KMS-11 (cell line): ENCODE measurements at regions not wholly inside any gene's neighbourhood (a gene's known extent, or its start where the extent isn't known, plus 50 kb on each side); places are given as distances from the start of the nearest gene placed in this dataset.
A peak's percentile ranks its signal among the peaks of the same experiment; 100 is the strongest.

Experiments used
- H2AFZ ChIP-seq: fragments of 200-600 bp; sonication (generic); 2 replicates; pipeline ENCODE4 v1.6.1; 2016; ENCODE audit warnings: antibody characterized with exemption, mixed run types, low read depth
- H3K27ac ChIP-seq: fragments of 200-600 bp; sonication (generic); 2 replicates; pipeline ENCODE4 v1.6.1; 2016; ENCODE audit warnings: mild to moderate bottlenecking, mixed run types
- H3K27me3 ChIP-seq: fragments of 200-600 bp; sonication (generic); 2 replicates; pipeline ENCODE4 v1.6.1; 2017; ENCODE audit warnings: mild to moderate bottlenecking, low read depth, mixed run types, moderate library complexity; ENCODE audit not compliant: insufficient read depth
- H3K36me3 ChIP-seq: fragments of 200-600 bp; sonication (generic); 2 replicates; pipeline ENCODE4 v1.6.1; 2017; ENCODE audit warnings: mild to moderate bottlenecking, mixed run types; ENCODE audit not compliant: insufficient read depth
- H3K4me1 ChIP-seq: fragments of 200-600 bp; sonication (generic); 2 replicates; pipeline ENCODE4 v1.6.1; 2016; ENCODE audit warnings: mild to moderate bottlenecking, low read depth, mixed run types; ENCODE audit not compliant: poor library complexity, severe bottlenecking
- H3K4me2 ChIP-seq: fragments of 200-600 bp; sonication (generic); 2 replicates; pipeline ENCODE4 v1.7.0; 2016; ENCODE audit warnings: mild to moderate bottlenecking, mixed run types
- H3K4me3 ChIP-seq: fragments of 200-600 bp; sonication (generic); IDR thresholded peaks from 2 replicates; pipeline ENCODE4 v1.6.1; 2017; ENCODE audit warnings: low read depth, low read length, mixed read lengths; ENCODE audit not compliant: insufficient read depth
- H3K79me2 ChIP-seq: fragments of 200-600 bp; sonication (generic); 2 replicates; pipeline ENCODE4 v1.6.1; 2016; ENCODE audit warnings: low read depth, mixed run types; ENCODE audit not compliant: insufficient read depth
- H3K9ac ChIP-seq: fragments of 200-600 bp; sonication (generic); 2 replicates; pipeline ENCODE4 v1.6.1; 2016; ENCODE audit warnings: mild to moderate bottlenecking, mixed run types
- H4K20me1 ChIP-seq: fragments of 200-600 bp; sonication (generic); 2 replicates; pipeline ENCODE4 v1.6.1; 2016; ENCODE audit warnings: mild to moderate bottlenecking, mixed run types; ENCODE audit not compliant: insufficient read depth
- TF ChIP-seq, protein P1 (sequence below): fragments of 200-600 bp; sonication (generic); conservative IDR thresholded peaks from 2 replicates; pipeline ENCODE4 v1.6.1; 2017; ENCODE audit warnings: low read depth, mild to moderate bottlenecking, antibody characterized with exemption, low read length, moderate library complexity, mixed read lengths

DNA sequence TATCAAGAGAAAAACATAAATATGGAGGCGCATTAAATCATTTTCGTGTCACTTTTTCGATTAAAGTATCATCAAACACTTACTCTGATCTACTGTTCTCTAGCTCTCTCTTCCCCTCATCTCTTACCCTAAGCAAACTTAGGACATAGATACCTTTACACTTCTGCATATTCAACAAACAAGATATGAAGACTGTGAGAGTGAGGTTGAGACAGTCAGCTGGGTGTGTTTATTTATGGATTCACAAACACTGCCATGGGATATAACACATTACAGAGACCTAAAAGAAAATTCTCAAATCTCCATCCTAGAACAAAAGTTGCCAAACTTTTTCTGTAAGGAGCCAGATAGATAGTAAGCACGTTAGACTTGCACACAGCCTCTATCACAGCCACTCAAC lies 85.2 kb upstream of the ZNF385D start:
- TF ChIP-seq, protein P1, sequence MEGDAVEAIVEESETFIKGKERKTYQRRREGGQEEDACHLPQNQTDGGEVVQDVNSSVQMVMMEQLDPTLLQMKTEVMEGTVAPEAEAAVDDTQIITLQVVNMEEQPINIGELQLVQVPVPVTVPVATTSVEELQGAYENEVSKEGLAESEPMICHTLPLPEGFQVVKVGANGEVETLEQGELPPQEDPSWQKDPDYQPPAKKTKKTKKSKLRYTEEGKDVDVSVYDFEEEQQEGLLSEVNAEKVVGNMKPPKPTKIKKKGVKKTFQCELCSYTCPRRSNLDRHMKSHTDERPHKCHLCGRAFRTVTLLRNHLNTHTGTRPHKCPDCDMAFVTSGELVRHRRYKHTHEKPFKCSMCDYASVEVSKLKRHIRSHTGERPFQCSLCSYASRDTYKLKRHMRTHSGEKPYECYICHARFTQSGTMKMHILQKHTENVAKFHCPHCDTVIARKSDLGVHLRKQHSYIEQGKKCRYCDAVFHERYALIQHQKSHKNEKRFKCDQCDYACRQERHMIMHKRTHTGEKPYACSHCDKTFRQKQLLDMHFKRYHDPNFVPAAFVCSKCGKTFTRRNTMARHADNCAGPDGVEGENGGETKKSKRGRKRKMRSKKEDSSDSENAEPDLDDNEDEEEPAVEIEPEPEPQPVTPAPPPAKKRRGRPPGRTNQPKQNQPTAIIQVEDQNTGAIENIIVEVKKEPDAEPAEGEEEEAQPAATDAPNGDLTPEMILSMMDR = no peak
- no peaks in the 10 kb centered on the region for H3K36me3 ChIP-seq

DNA sequence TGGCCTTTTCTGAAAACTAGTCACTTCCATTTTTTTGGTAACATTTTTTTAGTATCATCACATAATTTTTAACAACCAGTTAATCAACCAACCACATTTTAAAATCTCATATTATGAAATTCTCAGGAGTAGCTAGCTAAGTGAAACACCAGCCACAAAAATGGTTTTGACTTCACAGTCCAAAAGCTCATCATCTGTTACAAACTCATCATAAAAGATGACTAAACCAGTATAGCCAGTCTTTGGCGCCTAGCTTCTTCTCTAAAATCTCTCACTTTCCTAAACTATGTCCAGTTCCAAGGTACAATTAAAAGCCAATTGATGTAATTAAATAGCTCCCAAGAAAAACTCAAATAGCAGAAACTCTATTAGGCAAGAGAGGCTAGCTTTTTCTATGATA lies 88.2 kb upstream of the ZNF385D start:
- no peak overlapping the region for H3K4me2 ChIP-seq
- H3K79me2 ChIP-seq = no peaks in the 10 kb centered on the region
- H3K27ac ChIP-seq = no peak overlapping the region
- H3K9ac ChIP-seq = no peak overlapping the region
- TF ChIP-seq, protein P1 = no peak
- H3K36me3 ChIP-seq = no peaks in the 10 kb centered on the region
- H3K4me3 ChIP-seq = no peak overlapping the region
- H2AFZ ChIP-seq = no peak overlapping the region
- H4K20me1 ChIP-seq = no peaks in the 10 kb centered on the region
- H3K27me3 ChIP-seq = no peaks in the 10 kb centered on the region
- H3K4me1 ChIP-seq = no peaks in the 10 kb centered on the region

More for the DNA sequence above, 85.2 kb upstream of the ZNF385D start:
- no peak overlapping the region for H3K27ac ChIP-seq
- H3K4me3 ChIP-seq = no peak overlapping the region
- H3K9ac ChIP-seq = no peak overlapping the region
- no peak overlapping the region for H3K4me2 ChIP-seq
- no peaks in the 10 kb centered on the region for H3K4me1 ChIP-seq
- H3K79me2 ChIP-seq = no peaks in the 10 kb centered on the region
- H3K27me3 ChIP-seq = no peaks in the 10 kb centered on the region
- no peak overlapping the region for H2AFZ ChIP-seq
- H4K20me1 ChIP-seq = no peaks in the 10 kb centered on the region

DNA sequence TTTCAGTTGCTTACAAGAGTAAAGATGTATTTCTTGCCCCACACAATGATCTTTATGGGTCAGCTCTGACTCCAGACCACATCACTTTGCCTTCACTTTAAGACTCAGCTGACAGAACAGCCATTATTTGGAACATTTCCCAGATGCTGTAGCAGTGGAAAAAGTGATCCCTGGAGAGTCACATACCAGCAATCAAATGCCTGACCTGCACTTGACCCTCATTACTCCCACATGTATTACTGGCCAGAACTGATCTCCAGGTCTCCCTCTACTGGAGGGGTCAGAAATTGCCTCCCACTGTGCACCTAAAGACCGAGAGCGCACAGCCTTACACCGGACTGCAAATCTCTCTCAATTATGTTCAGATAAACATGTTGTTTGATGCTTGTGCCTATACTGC lies 88.6 kb upstream of the ZNF385D start:
- H3K4me2 ChIP-seq = no peak overlapping the region
- no peaks in the 10 kb centered on the region for H3K36me3 ChIP-seq
- H3K79me2 ChIP-seq = no peaks in the 10 kb centered on the region
- H3K4me3 ChIP-seq = no peak overlapping the region
- no peaks in the 10 kb centered on the region for H4K20me1 ChIP-seq
- no peaks in the 10 kb centered on the region for H3K4me1 ChIP-seq
- H3K27me3 ChIP-seq = no peaks in the 10 kb centered on the region
- no peak overlapping the region for H3K27ac ChIP-seq
- no peak overlapping the region for H2AFZ ChIP-seq
- H3K9ac ChIP-seq = no peak overlapping the region
- TF ChIP-seq, protein P1 = 0 out of 2 replicates have a peak, but pooled peaks have one; percentile 13

DNA sequence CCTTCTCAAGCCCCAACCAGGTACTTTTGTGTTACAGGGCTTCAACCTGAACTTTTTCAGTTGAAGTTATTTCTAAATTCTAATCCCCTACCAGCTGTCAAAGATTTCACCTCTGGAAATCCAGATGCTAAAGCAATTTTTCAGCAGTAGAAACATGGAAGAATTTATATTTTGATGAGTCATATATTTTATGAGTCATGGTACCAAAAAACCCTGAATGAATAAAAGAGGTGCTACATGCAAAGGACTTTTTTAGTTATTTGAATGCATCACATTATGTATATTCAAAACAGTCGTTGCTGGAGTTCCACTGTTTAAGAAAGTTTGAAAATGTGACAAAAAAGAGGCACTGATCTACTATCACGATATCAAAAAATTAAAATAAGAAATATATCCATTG lies 96.0 kb upstream of the ZNF385D start:
- H4K20me1 ChIP-seq = no peaks in the 10 kb centered on the region
- no peaks in the 10 kb centered on the region for H3K79me2 ChIP-seq
- no peaks in the 10 kb centered on the region for H3K27me3 ChIP-seq
- no peak overlapping the region for H2AFZ ChIP-seq
- no peak overlapping the region for H3K4me3 ChIP-seq
- no peaks in the 10 kb centered on the region for H3K4me1 ChIP-seq
- no peak overlapping the region for H3K27ac ChIP-seq
- no peaks in the 10 kb centered on the region for H3K36me3 ChIP-seq
- no peak overlapping the region for H3K9ac ChIP-seq
- TF ChIP-seq, protein P1 = no peak
- no peak overlapping the region for H3K4me2 ChIP-seq
